MM.1S (cell line): ENCODE measurements at regions not wholly inside any gene's neighbourhood (a gene's known extent, or its start where the extent isn't known, plus 50 kb on each side); places are given as distances from the start of the nearest gene placed in this dataset.

ENCODE experiments used
- DNase-seq: peaks from one replicate; pipeline ENCODE4 v3.0.0-alpha.2; 2015
- H2AFZ ChIP-seq: fragments of 300-600 bp; sonication (generic); 2 replicates; pipeline ENCODE4 v1.6.0; 2016; ENCODE audit warnings: antibody characterized with exemption, low read length
- H3F3A ChIP-seq: fragments of 300-600 bp; sonication (generic); 2 replicates; pipeline ENCODE4 v1.6.1; 2016; ENCODE audit warnings: mild to moderate bottlenecking, antibody characterized with exemption, low read length, moderate library complexity, mixed read lengths; ENCODE audit not compliant: insufficient read depth
- H3K27ac ChIP-seq: fragments of 300-600 bp; sonication (generic); 2 replicates; pipeline ENCODE4 v1.5.1; 2016; ENCODE audit warnings: mild to moderate bottlenecking, low read length
- H3K27me3 ChIP-seq: fragments of 300-600 bp; sonication (generic); replicated peaks from 2 replicates; pipeline ENCODE4 v1.6.0; 2016; ENCODE audit warnings: low read length; ENCODE audit not compliant: insufficient read depth
- H3K36me3 ChIP-seq: fragments of 300-600 bp; sonication (generic); replicated peaks from 2 replicates; pipeline ENCODE4 v1.6.1; 2016; ENCODE audit warnings: mild to moderate bottlenecking, low read length, mixed read lengths; ENCODE audit not compliant: insufficient read depth
- H3K4me1 ChIP-seq: fragments of 300-600 bp; sonication (generic); 2 replicates; pipeline ENCODE4 v1.6.1; 2016; ENCODE audit warnings: low read length, mixed read lengths
- H3K4me2 ChIP-seq: fragments of 300-600 bp; sonication (generic); 2 replicates; pipeline ENCODE4 v1.6.0; 2016; ENCODE audit warnings: low read depth, low read length
- H3K4me3 ChIP-seq: fragments of 300-600 bp; sonication (generic); 2 replicates; pipeline ENCODE4 v1.5.1; 2016; ENCODE audit warnings: low read length, mixed read lengths
- H3K79me2 ChIP-seq: fragments of 300-600 bp; sonication (generic); 2 replicates; pipeline ENCODE4 v1.6.1; 2016; ENCODE audit warnings: mixed run types, low read length, mixed read lengths
- H3K9ac ChIP-seq: fragments of 300-600 bp; sonication (generic); 2 replicates; pipeline ENCODE4 v1.6.1; 2016; ENCODE audit warnings: low read length, mixed read lengths
- H3K9me2 ChIP-seq: fragments of 300-600 bp; sonication (generic); replicated peaks from 2 replicates; pipeline ENCODE4 v1.6.1; 2016; ENCODE audit warnings: mild to moderate bottlenecking, low read length, mixed read lengths; ENCODE audit not compliant: insufficient read depth
- H3K9me3 ChIP-seq: fragments of 300-600 bp; sonication (generic); replicated peaks from 2 replicates; pipeline ENCODE4 v1.6.1; 2016; ENCODE audit warnings: mild to moderate bottlenecking, low read length, mixed read lengths; ENCODE audit not compliant: insufficient read depth
- H4K20me1 ChIP-seq: fragments of 300-600 bp; sonication (generic); 2 replicates; pipeline ENCODE4 v1.6.1; 2016; ENCODE audit warnings: mild to moderate bottlenecking, low read length, moderate library complexity, mixed read lengths; ENCODE audit not compliant: insufficient read depth
- CTCF ChIP-seq: fragments of 300-600 bp; sonication (generic); IDR thresholded peaks from 2 replicates; pipeline ENCODE4 v1.5.1; 2016; ENCODE audit warnings: antibody characterized with exemption, low read length, mixed read lengths
- EZH2 ChIP-seq: fragments of 300-600 bp; sonication (generic); optimal IDR thresholded peaks from 2 replicates; pipeline ENCODE3; 2017; ENCODE audit warnings: low read depth, mild to moderate bottlenecking, antibody characterized with exemption, low read length, mixed read lengths
- EZH2phosphoT487 ChIP-seq: fragments of 300-600 bp; sonication (generic); IDR thresholded peaks from 2 replicates; pipeline ENCODE4 v1.6.1; 2018; ENCODE audit warnings: antibody characterized with exemption, low read length

- H3K27me3 ChIP-seq = no peaks in the 10 kb centered on the region
Measured at GRCh38 chr20:12914804-12915203, 94.0 kb upstream of the SPTLC3 start.

GRCh38 chr20:12916699-12917098, 92.1 kb upstream of the SPTLC3 start:
- no peaks in the 10 kb centered on the region for H3K36me3 ChIP-seq
- H3K9me3 ChIP-seq = no peaks in the 10 kb centered on the region
- no peak overlapping the region for H3K4me3 ChIP-seq
- no peak for TF ChIP-seq EZH2phosphoT487
- TF ChIP-seq CTCF = no peak
- no peak for TF ChIP-seq EZH2
- H2AFZ ChIP-seq = no peak overlapping the region
- no peak overlapping the region for H3K4me2 ChIP-seq
- H3K27ac ChIP-seq = no peak overlapping the region
- no peaks in the 10 kb centered on the region for H3F3A ChIP-seq
- no peaks in the 10 kb centered on the region for H3K9me2 ChIP-seq
- no peaks in the 10 kb centered on the region for H3K27me3 ChIP-seq
- DNase-seq = no peak
- no peaks in the 10 kb centered on the region for H4K20me1 ChIP-seq
- no peaks in the 10 kb centered on the region for H3K4me1 ChIP-seq
- H3K9ac ChIP-seq = no peak overlapping the region
- no peaks in the 10 kb centered on the region for H3K79me2 ChIP-seq

More at GRCh38 chr20:12914804-12915203, 94.0 kb upstream of the SPTLC3 start:
- Histone ChIP-seq H3K4me1 (no peaks in the 10 kb centered on the region), H3K27ac (no peak overlapping the region), H4K20me1 (no peaks in the 10 kb centered on the region), H2AFZ (no peak overlapping the region), H3F3A (no peaks in the 10 kb centered on the region), H3K9me2 (no peaks in the 10 kb centered on the region), H3K4me3 (no peak overlapping the region), H3K4me2 (no peak overlapping the region), H3K79me2 (no peaks in the 10 kb centered on the region), H3K9me3 (no peaks in the 10 kb centered on the region), H3K9ac (no peak overlapping the region), H3K36me3 (no peaks in the 10 kb centered on the region)
- DNase-seq = no peak
- TF ChIP-seq CTCF (no peak), EZH2 (no peak), EZH2phosphoT487 (no peak)

GRCh38 chr20:12924126-12924525, 84.6 kb upstream of the SPTLC3 start:
- Histone ChIP-seq H3K9ac (no peak overlapping the region), H3K9me3 (no peaks in the 10 kb centered on the region)

More at GRCh38 chr20:12924126-12924525, 84.6 kb upstream of the SPTLC3 start:
- H3K4me2 ChIP-seq = no peak overlapping the region
- peaks cover 9% of the 10 kb centered on the region for H3K27me3 ChIP-seq
- TF ChIP-seq CTCF (no peak), EZH2phosphoT487 (no peak), EZH2 (no peak)
- H3K4me3 ChIP-seq = no peak overlapping the region
- H2AFZ ChIP-seq = no peak overlapping the region
- no peaks in the 10 kb centered on the region for H3K9me2 ChIP-seq
- H3K79me2 ChIP-seq = no peaks in the 10 kb centered on the region
- no peaks in the 10 kb centered on the region for H3K4me1 ChIP-seq
- H3K36me3 ChIP-seq = no peaks in the 10 kb centered on the region
- no peaks in the 10 kb centered on the region for H4K20me1 ChIP-seq
- DNase-seq = no peak
- no peaks in the 10 kb centered on the region for H3F3A ChIP-seq
- no peak overlapping the region for H3K27ac ChIP-seq
